ENCODE measurements at regions not wholly inside any gene's neighbourhood (a gene's known extent, or its start where the extent isn't known, plus 50 kb on each side); places are given as distances from the start of the nearest gene placed in this dataset.

DNA sequence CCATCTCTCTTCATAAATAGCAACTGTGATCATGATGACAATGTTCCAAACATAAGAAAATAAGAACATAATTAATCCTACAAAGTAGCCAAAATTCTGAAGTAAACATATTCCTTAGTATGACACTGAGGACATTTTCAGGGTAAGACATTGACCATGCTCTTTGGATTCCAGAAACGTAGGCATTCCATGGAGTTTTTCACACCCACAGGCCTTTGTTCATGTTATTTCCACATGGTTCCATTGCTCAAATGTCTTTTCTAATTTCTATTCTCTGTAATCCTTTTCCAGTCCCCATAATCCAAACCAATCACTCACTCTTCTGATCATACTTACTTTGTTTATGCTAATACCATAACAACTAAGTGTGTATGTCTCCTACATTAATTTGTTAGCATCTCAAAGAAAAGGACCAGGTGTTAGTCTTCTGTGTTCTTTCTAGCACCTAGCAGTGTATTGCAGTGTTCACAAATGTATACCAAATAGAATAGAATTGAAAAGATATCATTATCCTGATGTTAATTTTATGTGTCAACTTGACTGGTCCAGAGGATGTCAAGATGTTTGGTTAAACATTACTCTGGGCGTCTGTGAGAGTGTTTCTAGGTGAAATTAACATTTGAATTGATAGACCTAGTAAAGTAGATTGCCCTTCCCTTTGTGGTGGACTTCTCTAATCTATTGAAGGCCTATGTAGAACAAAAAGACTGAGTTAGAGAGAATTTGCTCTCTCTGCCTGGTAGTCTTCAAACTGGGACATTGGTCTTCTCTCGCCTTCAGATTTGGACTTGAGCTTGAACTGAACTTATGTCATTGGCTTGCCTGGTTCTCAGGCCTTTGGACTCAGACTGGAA is 516.6 kb downstream of the PTPRC start:
- no peak overlapping the region for H3K4me3 Mint-ChIP-seq
- ChIA-PET POLR2A (no interaction called here), CTCF (no interaction called here)
- H3K9me3 Mint-ChIP-seq, result no peaks in the 10 kb centered on the region
- H3K27me3 Mint-ChIP-seq, result no peaks in the 10 kb centered on the region
- no peak overlapping the region for H3K27ac Mint-ChIP-seq
- intact Hi-C loops (cut with micrococcal nuclease), result no loop called here
- no peak for ATAC-seq
- no peak for DNase-seq
- no peaks in the 10 kb centered on the region for H3K36me3 Mint-ChIP-seq (ENCODE audit: low read depth)
- peaks cover under 1% of the 10 kb centered on the region for H3K4me1 Mint-ChIP-seq (ENCODE audit: low read depth)
- TF ChIP-seq, protein P1, sequence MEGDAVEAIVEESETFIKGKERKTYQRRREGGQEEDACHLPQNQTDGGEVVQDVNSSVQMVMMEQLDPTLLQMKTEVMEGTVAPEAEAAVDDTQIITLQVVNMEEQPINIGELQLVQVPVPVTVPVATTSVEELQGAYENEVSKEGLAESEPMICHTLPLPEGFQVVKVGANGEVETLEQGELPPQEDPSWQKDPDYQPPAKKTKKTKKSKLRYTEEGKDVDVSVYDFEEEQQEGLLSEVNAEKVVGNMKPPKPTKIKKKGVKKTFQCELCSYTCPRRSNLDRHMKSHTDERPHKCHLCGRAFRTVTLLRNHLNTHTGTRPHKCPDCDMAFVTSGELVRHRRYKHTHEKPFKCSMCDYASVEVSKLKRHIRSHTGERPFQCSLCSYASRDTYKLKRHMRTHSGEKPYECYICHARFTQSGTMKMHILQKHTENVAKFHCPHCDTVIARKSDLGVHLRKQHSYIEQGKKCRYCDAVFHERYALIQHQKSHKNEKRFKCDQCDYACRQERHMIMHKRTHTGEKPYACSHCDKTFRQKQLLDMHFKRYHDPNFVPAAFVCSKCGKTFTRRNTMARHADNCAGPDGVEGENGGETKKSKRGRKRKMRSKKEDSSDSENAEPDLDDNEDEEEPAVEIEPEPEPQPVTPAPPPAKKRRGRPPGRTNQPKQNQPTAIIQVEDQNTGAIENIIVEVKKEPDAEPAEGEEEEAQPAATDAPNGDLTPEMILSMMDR (IDR thresholded peaks at IDR 0.05), result no peak

DNA sequence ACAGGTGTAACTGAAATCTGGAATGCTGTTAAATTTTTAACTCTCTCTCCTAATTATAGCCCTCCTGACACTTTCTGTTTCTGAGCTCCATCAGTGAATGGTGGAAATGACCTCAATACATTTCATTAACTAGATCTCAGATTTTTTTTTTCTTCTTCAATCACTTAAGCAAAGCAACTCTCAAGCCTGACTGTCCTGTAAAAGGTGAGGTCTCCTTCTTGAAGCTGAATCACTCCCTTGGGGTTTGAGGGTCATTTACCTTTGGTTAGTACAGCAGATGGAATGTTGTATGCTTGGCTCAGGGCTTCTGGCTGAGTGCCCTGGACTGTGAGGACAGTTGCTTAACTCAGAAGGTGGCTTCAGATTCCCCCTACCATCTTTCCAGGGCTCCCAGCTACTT is 518.7 kb downstream of the PTPRC start:
- no peak for ATAC-seq
- ChIA-PET CTCF (no interaction called here), POLR2A (no interaction called here)
- Mint-ChIP-seq H3K4me1 (ENCODE audit: low read depth) (peaks cover 15% of the 10 kb centered on the region), H3K4me3 (no peak overlapping the region), H3K27me3 (no peaks in the 10 kb centered on the region), H3K27ac (no peak overlapping the region), H3K36me3 (ENCODE audit: low read depth) (no peaks in the 10 kb centered on the region), H3K9me3 (no peaks in the 10 kb centered on the region)
- TF ChIP-seq, protein P1 (IDR thresholded peaks at IDR 0.05), result no peak
- intact Hi-C loops (cut with micrococcal nuclease), result no loop called here
- DNase-seq, result no peak

DNA sequence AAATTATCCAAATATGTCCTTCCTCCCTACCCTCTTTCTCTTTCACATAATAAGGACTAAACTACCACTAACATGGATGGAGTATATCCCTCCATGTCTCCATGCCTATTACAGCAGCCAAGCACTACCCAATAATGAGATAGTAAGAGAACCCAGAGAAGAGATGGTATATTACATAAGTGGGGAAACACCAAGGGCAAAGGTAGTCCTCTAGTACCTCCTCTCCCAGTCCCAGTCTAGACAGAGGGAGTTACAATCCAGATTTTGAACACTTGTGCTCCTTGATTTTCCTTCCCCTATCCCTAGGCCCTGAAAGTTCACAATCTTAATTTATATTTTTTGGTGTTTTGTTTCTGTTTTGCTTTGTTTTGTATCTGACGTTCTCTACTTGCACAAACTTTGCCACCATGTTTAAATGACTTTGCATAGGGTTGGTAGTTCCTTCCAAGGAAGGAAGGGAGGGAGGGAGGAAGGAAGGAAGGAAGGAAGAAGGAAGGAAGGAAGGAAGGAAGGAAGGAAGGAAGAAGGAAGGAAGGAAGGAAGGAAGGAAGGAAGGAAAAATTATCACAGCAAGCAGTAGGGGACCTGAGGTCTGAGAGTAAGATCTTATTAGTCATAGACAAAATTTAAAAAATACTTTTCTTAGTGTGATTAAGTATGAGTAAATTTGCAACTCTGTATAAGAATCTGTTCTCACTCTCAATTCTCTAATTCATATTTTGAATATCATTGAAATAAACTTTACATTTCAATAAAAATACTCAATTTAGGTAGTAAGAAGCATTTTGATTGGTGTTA is 521.9 kb downstream of the PTPRC start:
- ChIA-PET CTCF (interaction anchor here (1.3 kb wide), 1 partner anchor 47 kb away, joined by 4 read pairs; no protein-coding TSS in a partner anchor), POLR2A (interaction anchor here (1.3 kb wide), 1 partner anchor 12 kb away, joined by 4 read pairs; no protein-coding TSS in a partner anchor)
- ATAC-seq (no peak), DNase-seq (no peak)
- Mint-ChIP-seq H3K4me3 (no peak overlapping the region), H3K36me3 (ENCODE audit: low read depth) (peaks cover 1% of the 10 kb centered on the region), H3K27me3 (no peaks in the 10 kb centered on the region), H3K4me1 (ENCODE audit: low read depth) (peaks cover 36% of the 10 kb centered on the region), H3K9me3 (no peaks in the 10 kb centered on the region), H3K27ac (no peak overlapping the region)
- intact Hi-C loops (cut with micrococcal nuclease), result no loop called here
- TF ChIP-seq, protein P1 (IDR thresholded peaks at IDR 0.05), result no peak

DNA sequence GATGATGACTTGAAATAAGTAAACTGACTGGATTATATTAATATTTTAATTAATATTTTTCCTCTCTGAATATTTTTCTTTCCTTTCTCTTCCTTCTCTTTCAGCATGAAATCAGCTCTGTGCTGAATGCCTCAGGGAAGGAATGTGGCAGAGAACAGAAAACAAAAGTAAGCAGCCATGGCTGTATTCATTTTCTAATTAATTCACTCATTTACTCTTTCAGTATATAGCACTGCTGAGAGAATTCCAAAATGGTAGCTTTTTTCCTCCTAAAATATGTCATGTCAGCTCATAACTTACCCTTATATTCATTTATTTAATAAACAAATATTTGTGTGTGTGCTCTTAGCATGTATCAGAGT is 522.5 kb downstream of the PTPRC start:
- H3K9me3 Mint-ChIP-seq, result no peaks in the 10 kb centered on the region
- H3K36me3 Mint-ChIP-seq (ENCODE audit: low read depth), result peaks cover 1% of the 10 kb centered on the region
- no peaks in the 10 kb centered on the region for H3K27me3 Mint-ChIP-seq
- ChIA-PET CTCF (interaction anchor here (1.3 kb wide), 1 partner anchor 48 kb away, joined by 4 read pairs; no protein-coding TSS in a partner anchor), POLR2A (interaction anchor here (1.3 kb wide), 1 partner anchor 12 kb away, joined by 4 read pairs; no protein-coding TSS in a partner anchor)
- intact Hi-C loops (cut with micrococcal nuclease), result no loop called here
- H3K4me3 Mint-ChIP-seq, result no peak overlapping the region
- H3K4me1 Mint-ChIP-seq (ENCODE audit: low read depth), result peaks cover 36% of the 10 kb centered on the region
- ATAC-seq (no peak), DNase-seq (no peak)
- H3K27ac Mint-ChIP-seq, result no peak overlapping the region
- TF ChIP-seq, protein P1 (IDR thresholded peaks at IDR 0.05), result no peak

Data from activated CD8-positive, alpha-beta T cell treated with anti-CD3 and anti-CD28 coated beads for 36 hours (primary cell).